HG03457 (cell line): ENCODE measurements at regions not wholly inside any gene's neighbourhood (a gene's known extent, or its start where the extent isn't known, plus 50 kb on each side); places are given as distances from the start of the nearest gene placed in this dataset.

Experiments used
- ATAC-seq: cut with Tn5 transposase; IDR thresholded peaks from one replicate; pipeline ENCODE4 v1.9.1; 2021; ENCODE audit warnings: moderate number of reproducible peaks; ENCODE audit not compliant: unreplicated experiment

GRCh38 chr13:83352391-83352790 lies 529.9 kb downstream of the SLITRK1 start:
- ATAC-seq, result no peak

DNA sequence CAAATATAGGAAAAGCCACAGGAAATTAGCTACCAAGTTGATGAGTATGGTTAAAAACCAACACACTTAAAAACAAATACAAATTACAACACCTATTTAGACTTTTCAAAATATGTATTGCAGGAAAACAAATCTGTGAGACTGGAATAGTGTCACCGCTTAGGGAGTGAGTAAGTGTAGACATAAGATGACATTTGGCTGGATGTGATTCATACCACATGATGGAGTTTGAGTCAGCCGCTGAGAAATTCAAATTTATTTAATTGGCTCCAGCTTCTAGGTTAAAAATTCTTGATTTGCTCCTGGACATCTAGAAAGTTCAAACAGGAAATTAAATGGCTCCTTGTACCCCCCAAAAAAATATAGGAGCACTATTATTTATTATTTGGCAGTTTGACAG lies 531.7 kb downstream of the SLITRK1 start:
- ATAC-seq, result no peak

GRCh38 chr13:83344518-83344917 lies 537.8 kb downstream of the SLITRK1 start:
- ATAC-seq, result no peak

DNA sequence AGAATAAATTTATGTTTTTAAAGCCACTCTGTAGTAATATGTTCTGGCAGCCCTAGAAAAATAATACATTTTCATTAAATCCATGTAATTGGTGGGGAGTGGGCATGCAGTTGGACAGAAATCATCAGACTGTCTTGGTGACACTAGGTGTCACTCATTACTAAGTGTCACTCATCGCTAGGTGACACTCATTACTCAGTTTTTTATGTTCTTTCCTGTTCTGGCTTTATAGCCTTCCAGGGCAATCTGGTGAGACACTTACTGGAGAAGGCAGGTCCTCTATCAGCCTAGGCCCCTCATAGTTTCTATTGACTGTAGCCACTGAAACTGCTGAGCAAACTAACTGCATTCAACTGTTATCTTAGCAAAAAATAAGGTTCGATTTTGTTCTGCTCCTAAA lies 542.1 kb downstream of the SLITRK1 start:
- ATAC-seq, result no peak

DNA sequence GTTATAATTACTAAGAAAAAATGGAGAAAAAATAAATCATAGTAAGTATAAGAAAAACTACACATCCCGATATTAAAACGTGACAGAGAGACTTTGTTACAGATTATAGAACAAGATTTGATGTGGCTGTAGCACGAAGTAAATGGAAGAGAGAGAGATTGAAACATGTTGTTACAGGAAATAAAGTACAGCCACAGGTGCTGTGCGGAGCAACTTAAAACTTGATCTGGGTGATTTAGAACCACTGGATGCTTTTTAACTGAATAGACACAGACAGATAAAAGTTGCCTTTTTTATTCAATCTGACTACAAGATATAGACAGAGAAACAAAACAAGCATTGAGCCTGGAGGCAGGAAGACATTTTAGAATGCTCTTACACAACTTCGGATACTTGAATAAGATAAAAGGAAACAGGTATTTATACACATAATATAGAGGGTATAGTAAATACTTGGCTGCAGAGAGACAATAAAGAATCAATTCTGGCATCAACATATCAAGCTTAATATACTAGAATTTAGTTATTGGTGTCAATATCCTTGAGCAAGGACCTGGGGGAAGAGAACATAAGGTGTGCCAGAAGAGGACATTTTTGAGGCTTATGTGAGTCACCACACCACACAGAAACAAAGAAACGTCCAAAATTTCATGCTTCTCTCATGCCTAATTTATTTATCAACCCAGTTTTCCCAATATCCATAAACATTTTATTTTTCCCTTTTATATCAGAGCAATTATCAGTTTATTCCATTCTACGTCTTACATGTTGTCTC lies 548.5 kb downstream of the SLITRK1 start:
- ATAC-seq, result no peak

GRCh38 chr13:83332751-83333150 lies 549.5 kb downstream of the SLITRK1 start:
- ATAC-seq, result no peak

DNA sequence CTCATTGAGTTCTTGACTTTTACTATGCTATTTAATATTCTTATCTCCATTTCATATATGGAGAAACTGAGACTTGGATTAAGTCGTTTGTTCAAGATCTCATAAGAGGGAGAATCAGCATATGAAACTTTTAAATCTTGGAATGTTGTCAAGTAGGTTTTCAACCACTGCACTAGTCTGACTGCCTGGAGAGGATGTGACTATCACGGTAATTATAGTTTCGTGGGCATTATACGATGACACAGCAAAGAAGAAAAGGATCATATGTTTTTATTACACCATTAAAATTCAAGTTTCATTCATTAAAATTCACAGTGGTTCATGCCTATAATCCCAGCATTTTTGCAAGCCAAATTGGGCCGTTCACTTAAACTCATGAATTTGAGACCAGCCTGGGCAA lies 555.2 kb downstream of the SLITRK1 start:
- ATAC-seq, result no peak

- ATAC-seq, result no peak
Measured at GRCh38 chr13:83325125-83325853, 557.0 kb downstream of the SLITRK1 start.

- no peak for ATAC-seq
Measured at GRCh38 chr13:83311886-83312577, 570.2 kb downstream of the SLITRK1 start.

- ATAC-seq, result no peak
Measured at GRCh38 chr13:83298617-83299016, 583.7 kb downstream of the SLITRK1 start.

- no peak for ATAC-seq
Measured at GRCh38 chr13:83297586-83298290, 584.5 kb downstream of the SLITRK1 start.

GRCh38 chr13:83295686-83296085 lies 586.6 kb downstream of the SLITRK1 start:
- no peak for ATAC-seq

DNA sequence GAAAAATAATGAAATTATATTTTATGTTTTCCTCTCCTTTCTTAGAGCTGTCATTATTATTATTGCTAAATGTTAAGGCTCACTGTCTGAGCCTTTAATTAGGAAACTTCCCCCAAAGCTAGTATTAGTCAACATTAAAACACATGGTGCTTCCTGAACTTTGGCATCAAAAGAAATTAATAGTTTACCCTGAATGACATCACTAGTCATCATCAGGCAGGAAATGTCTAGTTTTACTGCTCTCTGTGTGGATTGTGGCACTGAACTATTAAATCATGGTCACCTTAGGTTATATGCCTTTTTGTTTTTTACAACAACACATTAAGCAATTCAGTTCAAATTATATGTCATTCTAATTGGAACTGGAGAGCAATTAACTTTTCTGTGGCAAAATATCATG lies 595.5 kb downstream of the SLITRK1 start:
- no peak for ATAC-seq

DNA sequence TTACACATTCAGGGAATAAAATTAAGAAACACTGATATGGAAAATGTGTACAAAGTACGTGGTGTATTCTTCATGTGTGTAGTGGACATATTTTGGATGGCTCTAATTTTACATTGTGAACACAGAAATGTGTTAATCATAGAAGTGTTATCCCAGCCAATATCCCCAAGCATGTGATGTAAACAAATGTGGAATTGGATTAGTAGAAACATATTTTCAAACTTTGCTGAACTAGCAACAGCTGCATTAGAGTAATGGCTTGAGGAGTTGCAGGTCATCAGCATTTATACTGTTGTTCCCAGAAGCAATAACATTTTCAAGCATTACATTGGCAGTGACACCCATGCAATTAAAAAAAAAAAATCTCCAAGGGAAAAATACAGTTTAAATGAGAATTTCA lies 600.6 kb downstream of the SLITRK1 start:
- no peak for ATAC-seq

DNA sequence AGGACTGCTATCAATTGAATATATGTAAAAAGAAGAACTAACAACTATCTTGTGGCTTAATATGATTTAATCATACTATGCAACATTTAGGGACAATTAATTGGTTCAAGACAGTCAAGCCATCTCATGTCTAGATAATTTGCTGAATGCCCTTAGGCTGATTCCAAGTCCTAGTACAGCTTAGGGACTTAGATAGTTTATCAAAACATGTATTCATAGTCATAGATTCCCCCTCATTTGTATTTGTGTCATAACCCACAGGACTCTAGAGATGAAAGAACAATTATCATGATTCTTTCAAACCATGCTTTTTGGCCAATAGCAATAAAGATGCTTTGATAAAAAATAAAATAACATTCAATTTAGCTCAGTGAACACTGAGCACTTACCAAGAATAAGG lies 607.6 kb downstream of the SLITRK1 start:
- no peak for ATAC-seq

DNA sequence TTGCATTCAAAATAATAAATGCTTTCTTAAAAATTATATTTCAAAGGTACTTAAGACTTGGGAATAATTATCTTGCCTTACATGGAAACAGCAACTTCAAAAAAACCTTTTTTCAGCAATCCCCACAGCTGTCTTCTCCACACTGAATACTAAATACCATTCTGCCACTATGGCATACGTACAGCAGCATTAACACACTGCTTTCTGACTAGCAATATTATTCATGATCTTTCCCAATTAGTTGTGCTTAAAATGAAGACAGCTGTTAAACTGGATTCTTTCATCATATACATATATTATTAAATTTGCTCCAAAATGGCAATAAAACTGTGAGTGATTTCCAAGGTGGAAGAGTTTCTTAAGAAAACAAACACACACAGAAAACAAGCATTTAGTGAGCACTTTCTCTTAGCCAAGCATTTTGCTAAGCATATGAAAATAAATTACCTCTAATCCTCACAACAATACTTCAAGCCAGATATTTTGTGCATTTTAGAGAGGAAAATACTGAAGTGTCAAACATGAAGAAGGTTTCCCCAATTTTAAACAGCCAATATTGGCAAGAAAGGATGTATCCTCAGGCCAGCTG lies 609.5 kb downstream of the SLITRK1 start:
- no peak for ATAC-seq

DNA sequence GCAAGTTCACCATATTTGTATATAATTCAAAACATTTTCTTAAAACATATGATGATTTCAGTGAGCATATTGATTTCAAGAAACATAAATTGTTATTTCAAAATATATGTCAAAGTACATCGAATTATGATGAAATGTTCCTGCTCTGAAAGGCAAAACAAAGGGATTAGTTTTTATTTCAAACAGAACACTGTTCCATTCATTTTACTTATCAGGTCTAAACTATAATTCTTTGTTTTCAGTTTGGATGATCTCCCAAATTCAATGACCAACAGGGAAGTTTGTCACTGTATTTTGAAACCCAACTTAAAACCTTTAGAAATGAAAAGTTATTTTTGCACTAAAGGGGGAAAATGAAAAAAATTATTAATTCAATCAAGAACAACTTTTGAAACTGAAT lies 610.2 kb downstream of the SLITRK1 start:
- ATAC-seq, result no peak

GRCh38 chr13:83265279-83265678 lies 617.0 kb downstream of the SLITRK1 start:
- no peak for ATAC-seq

DNA sequence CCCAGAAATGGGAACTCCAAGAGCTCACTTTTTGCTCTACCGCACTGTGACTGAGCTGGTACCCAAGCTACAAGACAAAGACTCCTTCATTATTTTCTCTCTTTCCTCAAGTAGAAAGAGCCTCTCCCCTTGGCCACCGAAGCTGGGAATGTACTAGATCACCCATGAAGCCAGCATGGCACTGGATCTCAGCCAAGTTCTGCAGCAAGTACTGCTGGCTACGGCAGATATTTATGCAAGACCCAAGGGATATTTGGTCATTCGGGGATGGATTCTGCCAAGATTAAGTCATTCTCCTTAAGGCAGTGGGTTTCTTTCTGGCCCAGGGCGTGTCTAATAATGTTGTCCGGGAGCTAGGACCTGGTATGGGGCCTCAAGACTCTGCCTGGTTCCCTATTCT lies 633.5 kb downstream of the SLITRK1 start:
- no peak for ATAC-seq

DNA sequence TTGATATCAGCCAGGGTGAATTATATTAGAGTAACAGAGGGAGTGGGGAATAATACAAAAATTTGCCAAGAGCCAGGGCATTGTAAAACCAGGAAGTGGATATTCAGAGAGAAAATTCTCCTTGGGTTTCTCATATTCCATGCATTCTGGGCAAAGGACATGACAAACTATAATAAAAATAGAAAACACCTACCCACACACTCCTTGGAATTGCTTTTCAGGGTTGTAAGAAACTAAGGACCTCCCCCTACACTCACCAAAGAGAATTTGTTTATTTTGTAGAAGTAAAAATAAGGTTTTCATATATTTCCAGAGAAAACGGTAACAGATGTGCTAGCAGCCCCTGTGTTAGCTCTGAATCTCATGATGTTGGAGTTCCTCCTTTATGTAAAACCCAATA lies 649.6 kb downstream of the SLITRK1 start:
- no peak for ATAC-seq
